SW480 (cell line): ENCODE measurements at regions not wholly inside any gene's neighbourhood (a gene's known extent, or its start where the extent isn't known, plus 50 kb on each side); places are given as distances from the start of the nearest gene placed in this dataset.
A peak's percentile ranks its signal among the peaks of the same experiment; 100 is the strongest.

Experiments used
- DNase-seq: peaks from one replicate; pipeline ENCODE4 v3.0.0-alpha.2; 2016; ENCODE audit warnings: low spot score

DNA sequence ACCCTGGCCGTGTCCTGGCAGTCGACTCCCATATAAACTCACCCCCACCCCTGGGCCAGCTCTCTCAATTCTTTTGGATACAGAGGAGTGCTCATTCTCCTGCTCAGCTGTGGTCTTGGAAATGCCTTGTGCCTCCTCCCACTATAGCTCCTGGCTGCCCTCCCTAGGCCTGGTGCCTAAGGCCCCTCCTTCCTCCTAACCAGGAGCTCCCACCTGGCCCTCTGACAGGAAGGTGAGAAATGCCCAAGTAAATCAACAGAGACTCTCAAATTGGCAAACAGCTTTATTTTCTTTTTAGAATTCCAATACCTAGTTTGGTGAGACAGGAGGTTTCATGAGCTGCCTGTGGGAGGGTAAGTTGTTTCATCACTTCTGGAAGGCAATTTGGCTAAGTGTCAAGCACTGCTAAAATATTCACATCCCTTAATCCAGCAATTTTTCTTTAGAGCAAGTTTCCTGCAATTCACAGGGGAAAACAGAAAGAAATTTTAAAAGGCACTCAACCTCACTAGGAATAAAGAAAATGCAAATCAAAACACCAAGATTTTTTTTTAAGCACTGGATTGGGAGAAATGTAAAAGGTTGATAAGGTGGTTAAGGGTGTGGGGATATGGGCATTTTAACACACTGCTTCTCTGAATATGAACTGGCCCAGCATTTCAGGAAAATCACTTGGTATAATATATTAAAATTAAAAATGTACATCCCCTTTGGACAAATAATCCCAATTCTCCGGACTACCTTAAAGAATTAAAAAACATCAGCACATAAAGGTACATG, 209.7 kb upstream of the ARHGAP20 start:
- no peak for DNase-seq

DNA sequence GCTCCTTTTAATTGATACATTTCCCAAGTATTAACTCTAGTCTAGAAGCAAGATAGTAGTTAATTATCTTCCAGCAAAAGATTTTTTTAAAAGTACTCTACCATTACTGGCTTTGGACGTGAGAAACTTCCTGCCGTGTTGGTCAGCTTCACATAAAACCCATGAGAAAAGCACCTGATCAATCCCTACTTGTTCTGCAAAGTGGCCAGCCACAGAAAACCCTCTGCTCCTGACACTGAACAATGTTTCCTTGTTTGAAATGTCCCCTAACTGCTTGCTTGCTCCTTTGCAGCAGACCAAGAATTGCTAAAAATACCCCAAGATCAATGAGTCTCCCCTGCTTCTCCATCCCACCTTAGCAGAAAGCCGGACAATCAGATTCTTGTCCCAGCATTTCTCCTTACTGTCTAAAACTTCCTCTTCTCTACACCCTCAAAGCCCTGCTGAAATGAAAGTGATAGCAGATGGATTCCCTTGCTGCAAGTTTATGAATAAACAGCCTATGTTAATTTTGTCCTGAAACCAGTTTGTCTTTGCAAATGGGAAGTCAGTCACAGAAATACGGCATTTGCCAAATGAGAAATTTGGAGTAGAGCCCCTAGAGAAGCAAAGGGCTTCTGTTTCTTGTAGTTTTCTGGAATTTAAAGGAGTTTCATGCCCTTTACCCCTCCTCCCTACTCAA, 207.1 kb upstream of the ARHGAP20 start:
- DNase-seq: no peak

DNA sequence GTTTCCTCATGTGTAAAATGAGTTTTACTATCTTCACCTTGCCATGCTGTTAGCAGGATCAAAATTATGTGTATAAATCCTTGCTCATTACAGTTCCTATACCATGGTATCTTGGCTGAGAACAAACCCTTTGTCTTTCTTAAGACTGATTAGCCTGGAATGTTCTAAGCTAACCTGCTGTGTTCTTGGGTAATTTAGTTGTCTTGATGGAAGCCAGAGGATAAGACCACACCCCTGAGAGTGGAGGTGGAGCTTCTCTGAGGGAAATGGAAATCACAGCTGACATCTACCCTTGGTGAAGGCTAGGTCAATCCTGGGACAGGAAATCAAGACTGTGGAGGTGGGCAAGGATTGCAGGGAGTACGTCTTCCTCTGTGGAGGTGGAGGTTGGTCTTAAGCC, 206.1 kb upstream of the ARHGAP20 start:
- no peak for DNase-seq

DNA sequence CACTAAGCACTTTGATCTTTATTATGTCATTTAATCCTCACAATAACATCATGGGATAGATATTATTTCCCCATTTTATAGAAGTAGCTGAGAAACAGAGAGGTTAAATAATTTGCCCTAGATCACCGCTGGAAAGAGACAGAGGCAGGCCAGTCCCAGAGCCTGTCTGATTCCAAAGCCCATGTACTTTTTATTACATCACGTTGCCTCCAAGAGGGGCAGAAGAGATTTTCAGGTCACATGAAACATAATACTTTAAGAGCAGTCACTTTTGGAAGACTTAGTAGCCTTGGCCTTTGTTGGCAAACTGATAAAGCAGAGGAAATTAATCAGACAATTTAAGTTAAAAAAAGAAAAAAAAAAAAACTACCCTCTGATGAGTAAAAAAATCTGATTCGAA, 200.2 kb upstream of the ARHGAP20 start:
- no peak for DNase-seq

DNA sequence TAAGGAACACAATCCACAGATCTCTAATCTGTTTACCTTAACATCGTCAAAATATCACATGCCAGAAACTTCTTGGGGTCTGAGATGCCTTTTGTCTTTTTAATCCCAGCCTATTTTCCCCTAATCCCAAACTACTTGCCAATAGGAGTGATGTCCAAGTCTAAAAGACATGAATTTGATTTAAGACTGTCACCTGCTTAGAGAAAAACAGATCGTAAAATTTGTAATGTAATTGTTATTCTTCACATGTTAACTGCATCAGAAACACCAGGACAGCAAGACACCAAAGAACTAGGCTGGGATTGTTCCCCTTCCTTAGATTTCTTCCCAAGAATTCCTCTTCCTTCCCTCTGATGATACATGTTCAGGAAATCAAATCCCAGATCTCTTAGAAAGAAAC, 198.1 kb upstream of the ARHGAP20 start:
- no peak for DNase-seq

DNA sequence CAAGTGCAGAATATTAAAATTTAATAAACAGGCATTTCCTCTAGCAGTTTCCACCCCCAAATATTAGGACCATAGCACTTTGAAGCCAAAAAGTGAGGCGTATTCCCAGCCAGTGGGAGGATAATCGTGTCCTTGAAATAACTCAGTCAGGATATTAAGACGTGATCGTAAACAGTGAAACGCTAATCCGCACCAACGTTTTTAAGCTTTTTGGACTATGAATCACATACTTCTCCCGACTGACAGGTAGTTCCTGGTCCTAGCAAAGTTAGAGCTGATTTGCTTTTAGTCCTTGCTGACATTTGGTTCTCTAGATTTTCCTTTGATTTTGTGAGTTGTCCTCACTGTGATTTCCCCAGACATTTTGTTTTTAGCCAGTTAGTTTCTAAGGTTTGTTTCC, 197.1 kb upstream of the ARHGAP20 start:
- no peak for DNase-seq

DNA sequence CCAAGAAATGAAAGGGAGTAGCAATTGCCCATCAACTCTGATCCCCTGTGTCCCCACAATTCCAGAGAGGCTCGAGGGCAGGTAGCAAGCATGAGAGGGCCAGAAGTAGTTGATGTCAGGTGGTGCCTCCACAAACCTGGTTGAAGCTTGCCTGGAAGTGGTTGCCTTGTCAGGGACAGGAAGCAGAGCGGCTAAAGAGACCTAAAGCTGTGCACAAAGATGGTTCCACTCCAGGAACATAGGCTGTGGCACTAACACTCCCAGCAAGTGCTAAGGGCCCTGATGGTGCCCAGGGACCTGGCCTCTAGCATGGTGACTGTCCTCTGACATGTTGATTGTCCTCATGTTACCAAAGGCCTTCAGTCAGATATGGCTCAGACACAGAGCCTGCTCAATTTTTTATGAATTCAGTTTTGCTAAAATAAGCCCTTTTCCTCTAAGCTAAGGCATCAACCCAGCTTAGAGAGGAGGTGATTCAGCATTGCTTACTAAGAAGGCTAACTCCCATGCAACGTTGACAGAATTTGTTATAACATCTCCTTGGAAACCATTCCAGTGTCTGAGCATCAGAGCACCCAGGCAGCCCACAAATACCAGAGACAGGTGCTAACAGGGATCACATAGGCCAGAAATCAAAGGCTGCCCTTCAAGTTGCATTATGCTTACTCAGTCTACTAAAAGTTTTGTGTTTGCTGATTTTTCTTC, 196.3 kb upstream of the ARHGAP20 start:
- peak; percentile 18 for DNase-seq

DNA sequence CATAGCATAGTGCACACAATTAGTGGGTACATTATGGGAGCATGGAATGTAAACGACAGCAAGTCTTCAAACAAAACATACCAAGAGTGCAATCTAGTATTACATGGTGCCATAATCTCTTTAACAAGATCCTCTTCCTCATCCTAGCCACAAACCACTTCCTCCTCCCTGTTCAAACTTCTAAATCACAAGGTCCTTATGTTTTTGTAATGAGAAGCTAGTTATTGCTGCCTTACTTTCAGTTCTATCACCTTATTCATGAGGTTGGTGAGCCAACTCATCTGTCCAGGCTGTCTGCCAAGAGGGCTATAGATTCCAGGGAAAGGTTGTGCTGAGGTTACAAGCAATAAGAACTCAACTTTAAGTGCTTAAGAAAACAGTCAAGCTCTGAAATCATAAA, 195.4 kb upstream of the ARHGAP20 start:
- peak; percentile 83 for DNase-seq

DNA sequence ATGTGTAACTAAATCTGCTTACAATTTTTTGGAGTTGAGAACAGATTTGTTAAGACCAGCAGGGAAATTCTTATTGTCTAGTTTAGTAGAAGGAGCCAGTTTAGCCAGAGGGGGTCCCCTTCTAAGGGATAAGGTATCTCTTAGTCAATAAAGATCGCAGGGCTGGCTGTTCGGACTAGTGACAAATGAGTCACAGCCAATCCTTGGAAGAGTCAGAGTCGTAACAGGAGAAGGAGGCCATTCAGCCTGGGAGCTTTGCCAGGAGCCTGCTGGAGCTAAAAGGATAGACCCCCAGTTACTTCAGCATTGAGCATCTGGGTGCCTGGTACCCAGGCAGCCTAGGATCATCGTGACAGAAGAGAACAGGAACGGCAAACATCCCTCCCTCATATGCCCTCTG, 191.6 kb upstream of the ARHGAP20 start:
- no peak for DNase-seq

DNA sequence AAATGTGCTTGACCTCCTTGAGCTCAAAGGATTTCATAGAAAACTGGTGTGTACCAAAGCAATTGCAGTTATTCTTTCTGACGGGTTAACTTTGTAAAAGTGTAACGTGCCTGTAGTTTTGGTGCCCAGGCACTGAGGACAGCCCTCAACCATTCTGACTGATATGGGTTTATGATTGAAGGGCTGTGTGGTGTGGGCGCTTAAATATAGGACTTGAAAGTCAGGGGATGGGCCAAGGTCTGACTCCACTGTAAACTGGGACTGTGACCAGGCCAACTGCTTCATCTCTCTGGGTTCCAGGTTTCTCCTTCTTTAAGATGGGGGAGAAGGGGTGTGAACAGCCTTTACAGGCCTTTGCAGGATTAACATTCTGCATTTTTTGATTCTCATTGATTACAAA, 191.1 kb upstream of the ARHGAP20 start:
- DNase-seq: no peak

DNA sequence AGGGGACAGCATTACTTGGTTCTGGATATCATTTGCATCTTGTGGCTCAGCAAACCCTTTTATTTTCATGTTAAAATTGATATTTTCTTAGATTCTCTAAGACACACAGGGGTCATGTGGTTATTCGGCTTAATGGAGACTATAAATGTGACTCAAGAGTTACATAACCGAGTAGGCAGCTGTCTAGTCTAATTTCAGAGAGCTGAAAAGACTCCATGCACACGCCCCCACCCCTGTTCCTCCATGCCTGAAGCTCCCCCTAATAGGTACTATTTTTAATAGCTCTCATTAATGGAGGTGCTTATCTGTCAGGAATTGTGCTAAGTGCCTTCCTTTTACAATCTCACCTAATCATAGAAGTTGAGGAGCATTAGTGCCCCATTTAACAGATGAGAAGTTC, 189.2 kb upstream of the ARHGAP20 start:
- DNase-seq: no peak

DNA sequence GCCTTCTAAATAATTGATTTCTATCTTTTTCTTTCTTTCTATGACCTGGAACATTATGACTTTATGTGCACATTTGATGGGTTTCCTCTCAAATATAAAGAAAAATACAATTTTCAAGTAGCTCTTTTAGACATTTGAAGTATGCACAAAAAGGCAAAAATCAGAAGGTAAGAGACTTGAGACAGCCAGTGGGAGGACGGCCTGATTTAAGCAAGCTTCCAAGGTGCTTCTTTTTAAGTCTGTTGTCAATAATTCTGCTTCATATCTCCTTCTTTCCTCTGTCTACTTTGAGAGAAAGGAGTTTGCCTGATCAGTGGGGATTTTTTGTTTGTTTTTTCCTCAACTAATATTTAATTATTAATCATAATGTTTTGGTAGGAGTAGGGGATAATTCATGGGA, 188.2 kb upstream of the ARHGAP20 start:
- no peak for DNase-seq

DNA sequence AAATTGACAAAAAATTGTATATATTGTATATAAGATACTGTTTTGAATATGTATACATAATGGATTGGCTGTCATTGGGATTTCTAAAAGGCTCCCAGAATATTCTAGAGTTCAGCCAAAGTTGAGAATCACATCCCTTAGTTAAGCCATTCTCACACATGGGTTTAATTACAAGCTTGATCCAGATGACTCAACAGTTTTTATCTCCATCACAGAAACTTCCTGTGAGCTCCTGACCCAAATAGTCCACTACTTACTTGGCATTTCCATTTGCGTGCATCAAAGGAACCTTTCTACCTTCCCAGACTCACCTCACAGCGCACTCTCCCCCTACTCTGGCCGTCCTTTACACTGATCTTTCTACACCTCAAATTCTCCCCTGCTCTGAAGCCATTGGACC, 184.8 kb upstream of the ARHGAP20 start:
- peak; percentile 20 for DNase-seq

DNA sequence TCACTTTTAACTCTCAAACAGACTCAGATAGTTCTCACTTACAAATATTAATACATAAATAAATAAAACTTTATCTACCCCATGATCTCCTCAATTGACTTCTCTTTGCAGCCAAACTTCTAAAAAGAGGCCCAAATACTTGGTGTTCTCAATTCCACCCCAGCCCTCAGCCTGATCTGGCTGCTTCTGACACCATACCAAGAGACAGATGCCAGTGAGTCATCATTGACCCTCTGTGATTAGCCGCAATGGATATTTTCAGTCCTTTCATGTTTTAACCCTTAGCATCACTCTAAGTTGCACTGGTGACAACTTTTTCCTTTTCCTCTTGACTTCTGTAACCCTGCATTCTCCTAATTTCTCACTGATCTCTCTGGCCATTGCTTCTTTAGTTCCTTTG, 184.1 kb upstream of the ARHGAP20 start:
- peak; percentile 54 for DNase-seq

DNA sequence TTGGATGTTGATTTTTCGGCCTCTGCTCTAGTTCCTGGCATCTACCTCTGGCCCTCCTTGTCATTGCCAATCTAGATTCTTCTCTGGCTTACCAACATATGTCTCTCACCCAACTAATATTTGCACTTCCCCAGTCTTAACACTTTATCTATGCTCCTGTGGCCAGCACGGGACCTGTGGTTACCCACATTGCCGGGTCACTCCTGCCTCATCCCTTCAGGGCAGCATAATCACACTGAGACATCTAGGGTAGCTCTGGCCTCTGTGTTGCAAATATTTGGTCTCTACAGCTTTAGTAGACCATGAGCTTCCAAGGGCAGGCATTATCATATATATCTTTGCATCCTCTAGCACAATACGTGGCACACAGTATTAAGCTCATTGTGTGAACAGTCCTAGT, 182.0 kb upstream of the ARHGAP20 start:
- DNase-seq: no peak

DNA sequence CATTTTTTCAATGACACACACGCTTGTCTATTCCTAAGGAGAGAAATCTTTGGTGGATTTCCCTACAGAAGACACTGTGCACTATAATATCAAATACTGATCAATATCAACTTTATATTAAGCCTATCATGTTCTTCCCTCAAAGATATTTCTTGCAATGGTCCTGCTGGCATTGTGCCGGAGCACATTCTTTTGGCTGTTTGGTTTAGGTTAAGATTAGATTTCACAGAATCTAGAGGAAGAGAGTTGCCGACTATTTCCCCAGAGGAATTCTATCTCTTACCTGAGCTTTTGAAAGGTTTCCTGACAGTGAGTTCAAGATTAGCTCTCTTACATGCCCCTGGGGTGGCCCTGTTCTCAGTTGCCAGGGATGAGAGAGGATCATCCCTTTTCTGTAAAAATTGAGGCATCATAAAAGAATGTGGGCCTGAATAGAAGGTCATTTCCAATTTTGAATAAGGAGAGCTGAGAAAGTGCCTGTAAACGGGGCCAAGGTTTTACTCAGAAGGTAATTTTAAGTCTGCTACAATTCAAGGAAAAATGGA, 180.6 kb upstream of the ARHGAP20 start:
- no peak for DNase-seq

DNA sequence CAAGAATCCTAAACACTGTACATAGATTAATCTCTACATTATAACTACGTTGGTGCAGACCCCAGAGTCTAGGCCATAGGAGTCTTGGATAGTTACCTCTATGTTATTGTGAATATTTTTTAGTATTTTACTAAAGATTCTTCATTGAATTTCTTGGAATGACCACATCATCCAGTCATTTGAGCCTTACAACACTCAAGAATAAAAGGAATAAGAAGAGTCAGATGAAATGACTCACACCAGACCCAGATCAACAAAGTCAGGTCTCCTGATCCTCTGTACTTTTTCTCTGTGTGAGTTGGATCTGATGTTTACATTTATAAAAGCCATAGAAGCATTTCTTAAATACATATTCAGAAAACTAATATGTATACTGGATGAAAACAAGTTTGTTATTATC, 179.2 kb upstream of the ARHGAP20 start:
- no peak for DNase-seq

DNA sequence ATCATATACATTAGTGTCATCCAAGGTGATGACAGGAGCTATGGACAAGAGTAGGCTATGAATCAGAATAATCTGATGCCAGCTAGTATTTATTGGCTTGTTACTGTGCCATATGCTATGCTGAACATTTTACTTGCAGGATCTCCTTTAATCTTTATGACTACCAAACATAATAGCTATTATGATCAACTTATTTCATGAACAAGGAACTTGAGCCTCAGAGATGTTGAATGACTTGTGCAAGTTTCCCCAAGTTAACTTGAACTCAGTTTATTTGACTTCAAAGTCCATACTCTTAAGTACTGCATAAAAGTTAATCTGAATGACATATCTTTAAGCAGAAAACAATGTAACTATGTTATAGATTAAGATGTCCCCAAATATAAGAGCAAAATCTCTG, 178.8 kb upstream of the ARHGAP20 start:
- DNase-seq: no peak

DNA sequence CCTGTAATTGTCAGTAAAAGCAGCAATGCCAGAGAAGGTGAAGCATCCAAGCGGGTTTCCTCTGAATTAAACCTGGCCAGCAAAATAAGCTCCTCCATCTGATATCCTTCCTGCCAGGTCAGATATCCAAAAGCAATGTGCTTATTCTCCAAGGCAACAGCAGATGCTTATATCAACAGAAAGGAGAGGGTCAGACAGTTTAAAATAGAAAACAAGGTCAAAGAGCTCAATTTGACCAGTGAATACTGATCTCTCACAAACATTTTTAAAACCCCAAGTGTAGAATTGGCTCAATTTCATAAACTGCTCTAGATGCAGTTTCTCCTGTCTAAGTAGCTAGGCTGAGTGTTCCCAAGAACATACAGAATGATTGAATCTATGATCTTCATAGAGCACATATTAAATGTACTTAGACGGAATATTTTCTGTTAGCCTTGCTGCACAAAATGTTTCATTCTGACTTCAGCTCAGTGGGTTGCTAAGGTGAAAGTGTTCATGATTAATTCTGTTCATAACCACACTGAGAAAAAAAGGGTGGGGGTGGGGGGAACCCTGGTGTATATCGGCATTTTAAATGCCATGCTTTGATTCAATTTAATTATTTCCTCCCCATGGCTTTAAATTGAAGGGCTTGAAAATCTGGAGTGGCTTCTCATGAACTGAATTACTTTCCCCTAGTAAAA, 174.2 kb upstream of the ARHGAP20 start:
- DNase-seq: no peak

DNA sequence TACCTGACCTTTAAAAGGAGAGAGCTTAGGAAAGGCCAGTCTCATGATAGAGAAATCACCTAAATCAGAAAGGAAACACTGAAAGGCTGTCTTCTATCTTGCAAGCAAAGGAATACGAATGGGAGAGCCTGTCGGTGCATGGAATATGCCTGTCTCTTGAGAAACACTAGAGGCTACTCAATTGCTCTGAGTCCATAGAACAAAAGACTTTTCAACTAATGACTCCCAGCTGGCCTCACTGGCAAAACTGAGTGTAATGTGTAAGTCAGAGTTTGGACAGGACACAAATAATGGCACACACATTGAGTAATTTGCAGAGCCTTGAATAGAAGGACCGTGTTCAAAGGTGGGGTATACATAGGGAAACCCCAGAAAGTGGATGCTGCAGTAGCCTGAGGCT, 171.0 kb upstream of the ARHGAP20 start:
- DNase-seq: no peak

DNA sequence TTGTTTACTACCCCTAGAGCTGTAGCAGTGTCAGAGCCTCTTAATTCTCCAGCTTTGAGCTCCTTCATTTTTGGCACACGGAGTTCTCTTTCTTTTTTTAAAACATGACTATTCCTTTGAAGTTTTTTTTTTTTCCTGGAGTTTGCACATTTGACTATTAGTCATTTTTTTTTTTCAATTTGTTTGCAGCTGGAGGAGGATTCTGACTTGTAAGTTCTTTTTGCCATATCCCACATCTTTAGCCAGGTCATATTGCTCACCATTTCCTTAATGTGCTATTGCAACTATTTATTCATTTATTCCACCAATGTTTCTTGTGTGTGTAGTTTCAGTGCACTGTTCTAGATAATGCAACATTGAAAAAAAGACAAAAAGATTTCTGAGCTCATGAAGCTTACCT, 166.3 kb upstream of the ARHGAP20 start:
- no peak for DNase-seq

DNA sequence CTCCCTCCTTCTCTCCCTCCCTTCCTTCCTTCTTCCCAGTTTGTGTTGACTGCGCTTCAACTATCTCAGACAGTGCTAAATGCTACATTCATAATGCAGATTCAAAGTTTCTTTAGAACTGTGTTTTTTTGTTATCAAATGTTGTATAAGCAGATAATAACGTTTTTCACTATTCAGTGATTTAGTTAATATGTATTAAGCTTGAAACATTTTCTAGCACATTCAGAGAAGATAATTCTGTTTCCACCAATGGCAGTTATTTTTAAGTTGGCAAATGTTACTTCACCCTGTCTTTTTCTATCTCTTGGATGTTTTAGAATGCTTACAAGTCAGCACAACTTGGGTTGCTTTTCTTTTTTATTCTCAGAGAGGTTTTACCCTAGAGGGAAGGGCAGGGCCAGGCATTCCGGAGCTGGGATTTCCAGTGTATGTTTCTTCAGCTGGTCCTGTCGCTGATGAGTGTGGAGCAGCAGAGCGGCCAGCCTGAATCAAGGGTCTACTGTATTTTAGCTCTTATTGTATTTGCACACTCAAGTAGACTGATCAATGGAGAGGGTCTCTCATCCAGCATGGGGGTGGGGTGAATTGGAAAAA, 162.3 kb upstream of the ARHGAP20 start:
- no peak for DNase-seq
